Loucy (cell line): ENCODE measurements at regions not wholly inside any gene's neighbourhood (a gene's known extent, or its start where the extent isn't known, plus 50 kb on each side); places are given as distances from the start of the nearest gene placed in this dataset.
A peak's percentile ranks its signal among the peaks of the same experiment; 100 is the strongest.

ENCODE experiments used
- H2AFZ ChIP-seq: fragments of 200-600 bp; sonication (generic); 2 replicates; pipeline ENCODE4 v1.6.0; 2016; ENCODE audit warnings: antibody characterized with exemption, mild to moderate bottlenecking, low read length, moderate library complexity
- H3F3A ChIP-seq: fragments of 200-600 bp; 2 replicates; pipeline ENCODE4 v1.6.0; 2016; ENCODE audit warnings: antibody characterized with exemption, low read depth, mild to moderate bottlenecking
- H3K27me3 ChIP-seq: fragments of 200-600 bp; sonication (generic); 2 replicates; pipeline ENCODE4 v1.6.1; 2014; ENCODE audit warnings: low read length, mild to moderate bottlenecking; ENCODE audit not compliant: insufficient read depth, poor library complexity, severe bottlenecking
- H3K36me3 ChIP-seq: fragments of 200-600 bp; sonication (generic); 2 replicates; pipeline ENCODE4 v1.6.1; 2016; ENCODE audit warnings: low read length; ENCODE audit not compliant: insufficient read depth
- H3K4me1 ChIP-seq: fragments of 200-600 bp; sonication (generic); 2 replicates; pipeline ENCODE4 v1.5.1; 2014; ENCODE audit warnings: low read length, mild to moderate bottlenecking; ENCODE audit not compliant: insufficient read depth, poor library complexity, severe bottlenecking
- H3K4me2 ChIP-seq: fragments of 200-600 bp; sonication (generic); 2 replicates; pipeline ENCODE4 v1.6.0; 2014; ENCODE audit warnings: antibody characterized with exemption, low read length, low read depth, mild to moderate bottlenecking; ENCODE audit not compliant: poor library complexity, severe bottlenecking
- H3K4me3 ChIP-seq: fragments of 200-600 bp; sonication (generic); 2 replicates; pipeline ENCODE4 v1.5.1; 2014; ENCODE audit warnings: low read length, mild to moderate bottlenecking, mixed read lengths; ENCODE audit not compliant: poor library complexity, severe bottlenecking
- H3K79me2 ChIP-seq: fragments of 200-600 bp; sonication (generic); 2 replicates; pipeline ENCODE4 v1.6.1; 2014; ENCODE audit warnings: low read length; ENCODE audit not compliant: insufficient read depth
- H3K9ac ChIP-seq: fragments of 200-600 bp; sonication (generic); 2 replicates; pipeline ENCODE4 v1.6.0; 2014; ENCODE audit warnings: mild to moderate bottlenecking, low read depth, low read length, moderate library complexity; ENCODE audit not compliant: poor library complexity, severe bottlenecking
- H3K9me2 ChIP-seq: fragments of 200-600 bp; sonication (generic); replicated peaks from 2 replicates; pipeline ENCODE4 v1.6.1; 2016; ENCODE audit warnings: low read depth, low read length, mixed read lengths
- H3K9me3 ChIP-seq: fragments of 200-600 bp; sonication (generic); 2 replicates; pipeline ENCODE4 v1.6.1; 2014; ENCODE audit warnings: mild to moderate bottlenecking, antibody characterized with exemption, low read length, low read depth; ENCODE audit not compliant: insufficient read depth
- H4K20me1 ChIP-seq: fragments of 200-600 bp; sonication (generic); 2 replicates; pipeline ENCODE4 v1.6.0; 2014; ENCODE audit warnings: antibody characterized with exemption, low read length, mild to moderate bottlenecking; ENCODE audit not compliant: insufficient read depth, poor library complexity, severe bottlenecking
- CTCF ChIP-seq: fragments of 200-600 bp; sonication (generic); conservative IDR thresholded peaks from 2 replicates; pipeline ENCODE4 v1.5.1; 2014; ENCODE audit warnings: mild to moderate bottlenecking, antibody characterized with exemption, low read length
- EZH2phosphoT487 ChIP-seq: fragments of 200-600 bp; IDR thresholded peaks from 2 replicates; pipeline ENCODE4 v1.6.1; 2018; ENCODE audit warnings: antibody characterized with exemption, mild to moderate bottlenecking, moderate library complexity, borderline replicate concordance

GRCh38 chr1:98467122-98467521 is 194.4 kb upstream of the SNX7 start:
- Histone ChIP-seq H3K4me3 (no peak overlapping the region), H3K79me2 (no peaks in the 10 kb centered on the region), H2AFZ (peak overlapping the region; percentile 22; the same call in 1 of the 2 replicates), H3K9me2 (no peaks in the 10 kb centered on the region), H3K9me3 (no peaks in the 10 kb centered on the region), H3K4me2 (no peak overlapping the region), H3K36me3 (no peaks in the 10 kb centered on the region), H3K9ac (no peak overlapping the region), H3F3A (no peaks in the 10 kb centered on the region), H3K27me3 (no peaks in the 10 kb centered on the region), H3K4me1 (peaks cover 15% of the 10 kb centered on the region), H4K20me1 (no peaks in the 10 kb centered on the region)
- no peak for TF ChIP-seq EZH2phosphoT487
- no peak for TF ChIP-seq CTCF

- Histone ChIP-seq H4K20me1 (no peaks in the 10 kb centered on the region), H3K4me2 (no peak overlapping the region), H3K36me3 (no peaks in the 10 kb centered on the region), H3K27me3 (no peaks in the 10 kb centered on the region), H2AFZ (no peak overlapping the region), H3F3A (no peaks in the 10 kb centered on the region), H3K9me3 (no peaks in the 10 kb centered on the region), H3K79me2 (no peaks in the 10 kb centered on the region), H3K9me2 (no peaks in the 10 kb centered on the region), H3K4me3 (no peak overlapping the region), H3K4me1 (peaks cover 22% of the 10 kb centered on the region), H3K9ac (no peak overlapping the region)
- no peak for TF ChIP-seq EZH2phosphoT487
- no peak for TF ChIP-seq CTCF
These were observed 199.6 kb upstream of the SNX7 start for GRCh38 chr1:98461873-98462385.

- H4K20me1 ChIP-seq, result no peaks in the 10 kb centered on the region
- no peak overlapping the region for H3K4me2 ChIP-seq
- H3K4me3 ChIP-seq, result no peak overlapping the region
- no peak overlapping the region for H3K9ac ChIP-seq
- no peak for TF ChIP-seq EZH2phosphoT487
- no peak for TF ChIP-seq CTCF
- H2AFZ ChIP-seq, result no peak overlapping the region
- H3K9me3 ChIP-seq, result no peaks in the 10 kb centered on the region
- peaks cover 17% of the 10 kb centered on the region for H3K4me1 ChIP-seq
- no peaks in the 10 kb centered on the region for H3K79me2 ChIP-seq
- H3K27me3 ChIP-seq, result no peaks in the 10 kb centered on the region
- H3F3A ChIP-seq, result no peaks in the 10 kb centered on the region
- H3K9me2 ChIP-seq, result no peaks in the 10 kb centered on the region
- no peaks in the 10 kb centered on the region for H3K36me3 ChIP-seq
These were observed 201.4 kb upstream of the SNX7 start for GRCh38 chr1:98460136-98460535.
